IgD-negative memory B cell (primary cell): ENCODE measurements at regions not wholly inside any gene's neighbourhood (a gene's known extent, or its start where the extent isn't known, plus 50 kb on each side); places are given as distances from the start of the nearest gene placed in this dataset.
"Not testable (repeated sequence)": the region's sequence is repeated elsewhere in the genome, so short reads cannot be mapped to it uniquely, and the experiment has no call there.

Source experiments
- H3K27ac Mint-ChIP-seq, 3 donors: one replicate each; pipeline ENCODE4 v1.8.0; 2020 to 2022; ENCODE audit warnings: mild to moderate bottlenecking in 3 of 3, mixed read lengths in 3 of 3, moderate library complexity in 1 of 3
- H3K27me3 Mint-ChIP-seq: one replicate; pipeline ENCODE4 v1.8.0; 2021; ENCODE audit warnings: mixed read lengths
- H3K36me3 Mint-ChIP-seq: one replicate; pipeline ENCODE4 v1.8.0; 2020; ENCODE audit warnings: mild to moderate bottlenecking, mixed read lengths
- H3K4me1 Mint-ChIP-seq, 3 donors: one replicate each; pipeline ENCODE4 v1.8.0; 2020 to 2022; ENCODE audit warnings: mixed read lengths in 3 of 3, mild to moderate bottlenecking in 1 of 3
- H3K4me3 Mint-ChIP-seq, 4 donors: one replicate each; pipeline ENCODE4 v1.8.0; 2020 to 2022; ENCODE audit warnings: mild to moderate bottlenecking in 4 of 4, mixed read lengths in 4 of 4, moderate library complexity in 3 of 4
- H3K9me3 Mint-ChIP-seq, 3 donors: one replicate each; pipeline ENCODE4 v1.8.0; 2020 to 2021; ENCODE audit warnings: mixed read lengths in 3 of 3, mild to moderate bottlenecking in 1 of 3

DNA sequence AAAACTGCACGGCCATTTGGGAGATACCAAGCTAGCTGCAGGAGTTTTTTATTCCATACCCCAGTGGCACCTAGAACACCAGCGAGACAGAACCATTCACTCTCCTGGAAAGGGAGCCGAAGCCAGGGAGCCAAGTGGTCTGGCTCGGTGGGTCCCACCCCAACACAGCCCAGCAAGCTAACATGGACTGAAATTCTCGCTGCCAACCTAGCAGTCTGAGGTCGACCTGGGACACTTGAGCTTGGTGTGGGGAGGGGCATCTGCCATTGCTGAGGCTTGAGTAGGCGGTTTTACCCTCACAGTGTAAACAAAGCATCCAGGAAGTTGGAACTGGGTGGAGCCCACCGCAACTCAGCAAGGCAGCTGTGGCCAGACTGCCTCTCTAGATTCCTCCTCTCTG is 108.9 kb upstream of the CHD1 start:
- Mint-ChIP-seq H3K4me3 (peak overlapping the region; percentile 18 to 85 (median 54)), H3K4me1 (peaks cover 43 to 59% (median 56%) of the 10 kb centered on the region in 3 donors), H3K9me3 (peaks cover 7 to 19% (median 17%) of the 10 kb centered on the region in 3 donors), H3K36me3 (peaks cover 5% of the 10 kb centered on the region), H3K27ac (peak overlapping the region; percentile 46 to 87 (median 57)), H3K27me3 (peaks cover 3% of the 10 kb centered on the region)

DNA sequence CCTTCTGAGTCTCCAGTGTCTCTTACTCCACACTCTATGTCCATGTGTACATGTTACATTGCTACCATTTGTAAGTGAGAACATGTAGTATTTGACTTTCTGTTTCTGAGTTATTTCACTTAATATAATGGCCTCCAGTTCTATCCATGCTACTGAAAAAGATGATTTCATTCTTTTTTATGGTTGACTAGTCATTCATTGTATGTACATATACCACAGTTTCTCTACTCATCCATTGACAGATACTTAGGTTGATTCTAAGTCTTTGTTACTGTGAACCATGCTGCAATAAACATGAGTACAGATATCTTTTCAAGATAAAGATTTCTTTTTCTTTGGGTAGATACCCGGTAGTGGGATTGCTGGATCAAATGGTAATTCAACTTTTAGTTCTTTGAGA is 107.1 kb upstream of the CHD1 start:
- peaks cover 5% of the 10 kb centered on the region for H3K36me3 Mint-ChIP-seq
- peaks cover 47 to 66% (median 63%) of the 10 kb centered on the region in 3 donors for H3K4me1 Mint-ChIP-seq
- H3K4me3 Mint-ChIP-seq, result no peak overlapping the region
- H3K9me3 Mint-ChIP-seq, result peaks cover 3 to 17% (median 10%) of the 10 kb centered on the region in 3 donors
- peak overlapping the region in 1 of 3 donors; percentile 46 for H3K27ac Mint-ChIP-seq
- H3K27me3 Mint-ChIP-seq, result peaks cover 4% of the 10 kb centered on the region

DNA sequence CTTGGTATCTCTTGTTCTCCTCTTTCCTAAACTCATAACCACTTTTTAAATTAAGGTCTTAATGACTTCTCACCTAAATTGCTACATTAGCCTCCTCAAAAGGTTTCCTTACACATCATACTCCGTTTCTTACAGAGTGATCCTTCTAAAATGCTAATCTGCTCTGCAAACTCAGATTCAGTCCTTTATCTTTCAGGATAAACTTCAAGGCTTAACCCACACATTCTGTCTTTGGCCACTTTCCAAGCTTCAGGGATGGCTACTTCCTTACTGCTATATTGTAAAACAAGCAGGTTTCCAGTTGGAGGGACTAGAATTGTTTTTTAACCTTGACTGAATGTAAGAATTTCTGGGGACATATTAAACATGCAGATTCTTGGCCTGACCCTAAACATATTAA is 105.5 kb upstream of the CHD1 start:
- H3K4me1 Mint-ChIP-seq, result peaks cover 55 to 75% (median 69%) of the 10 kb centered on the region in 3 donors
- H3K27ac Mint-ChIP-seq, result peak overlapping the region in 2 of 3 donors; percentile 48 to 83
- H3K4me3 Mint-ChIP-seq, result peak overlapping the region in 1 of 4 donors; percentile 63
- H3K27me3 Mint-ChIP-seq, result peaks cover 4% of the 10 kb centered on the region
- H3K9me3 Mint-ChIP-seq, result peaks cover 0 to 10% (median 3%) of the 10 kb centered on the region in 3 donors
- H3K36me3 Mint-ChIP-seq, result peaks cover 3% of the 10 kb centered on the region

DNA sequence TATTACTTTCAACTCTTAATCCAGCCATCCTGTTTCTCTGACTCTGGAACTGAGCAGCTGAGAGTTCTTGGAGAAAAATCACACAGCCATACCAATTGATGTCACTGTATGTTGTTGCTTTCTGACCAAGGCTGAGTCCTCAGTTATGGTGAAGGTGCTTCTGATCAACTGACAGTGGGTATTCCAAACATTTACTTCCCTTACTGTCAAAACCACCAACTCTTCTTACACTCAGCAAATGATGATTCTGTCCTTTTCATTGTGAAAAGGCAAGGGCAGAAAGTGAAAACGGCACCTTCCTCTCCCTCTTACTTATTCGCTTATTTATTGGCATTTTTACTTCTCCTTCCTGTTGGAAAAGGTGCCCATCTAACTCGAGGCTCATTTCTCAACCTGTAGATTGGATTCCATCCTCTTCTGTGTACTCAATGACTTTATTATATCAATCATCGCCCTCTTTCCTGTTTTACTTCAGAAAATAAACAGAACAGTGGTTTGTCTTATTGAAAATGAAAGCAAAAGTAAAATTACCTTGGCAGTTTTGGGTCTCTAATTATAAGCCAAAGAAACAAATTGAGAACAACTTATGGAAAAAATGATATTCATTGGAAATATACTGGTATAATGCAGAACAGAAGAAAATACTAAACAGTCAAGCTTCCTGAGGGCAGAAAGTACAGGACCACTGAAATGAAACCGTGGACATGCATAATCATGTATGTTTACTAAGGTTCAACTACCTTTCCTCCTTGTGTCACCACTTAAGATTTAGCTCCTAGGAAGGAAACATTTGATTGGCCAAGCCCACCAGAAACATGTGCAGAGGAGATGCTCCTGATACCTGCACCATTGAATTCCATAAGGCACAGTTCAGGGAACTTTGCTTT is 104.5 kb upstream of the CHD1 start:
- no peaks in the 10 kb centered on the region for H3K9me3 Mint-ChIP-seq
- peak overlapping the region; percentile 83 to 95 (median 93) for H3K27ac Mint-ChIP-seq
- peaks cover 4% of the 10 kb centered on the region for H3K27me3 Mint-ChIP-seq
- H3K4me1 Mint-ChIP-seq, result peaks cover 57 to 75% (median 73%) of the 10 kb centered on the region in 3 donors
- H3K36me3 Mint-ChIP-seq, result no peaks in the 10 kb centered on the region
- peak overlapping the region; percentile 76 to 95 (median 84) for H3K4me3 Mint-ChIP-seq

DNA sequence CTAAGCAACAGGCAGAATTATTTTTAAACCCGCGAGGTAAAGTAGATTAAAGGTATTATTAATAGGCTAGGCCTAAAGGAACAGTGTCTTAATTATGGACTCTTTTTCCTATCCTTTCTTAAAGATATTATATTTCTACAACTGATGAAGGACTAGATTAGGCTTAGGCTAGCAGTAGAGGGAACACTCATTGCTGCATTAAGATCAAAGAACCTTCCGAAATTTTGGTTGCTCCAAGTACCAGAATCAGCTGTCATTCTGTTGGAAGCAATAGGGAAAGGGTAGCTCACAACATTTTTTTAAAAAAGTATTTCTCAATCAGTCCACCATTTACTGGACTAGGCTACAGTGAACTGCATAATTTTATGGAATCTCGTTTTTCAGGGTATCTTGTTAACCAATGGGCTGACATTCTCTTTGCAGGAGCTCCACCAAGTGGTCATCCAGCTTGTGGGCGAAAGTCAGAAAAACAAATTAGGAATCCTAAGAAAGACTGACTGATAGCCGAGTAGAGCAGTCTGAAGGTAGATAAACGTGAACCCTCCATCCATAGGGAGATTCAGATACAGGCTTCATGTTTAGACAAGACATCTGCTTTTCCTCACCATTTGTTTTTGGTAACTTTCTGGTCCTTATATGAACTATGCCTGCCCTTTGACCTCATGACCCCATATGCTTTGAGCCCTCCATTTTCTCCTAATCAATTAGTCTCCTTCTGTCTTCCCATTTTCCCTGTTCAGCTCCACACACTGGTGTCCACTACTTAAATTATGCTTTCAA is 103.6 kb upstream of the CHD1 start:
- H3K4me3 Mint-ChIP-seq, result peak overlapping the region; percentile 59 to 95 (median 80)
- no peaks in the 10 kb centered on the region for H3K9me3 Mint-ChIP-seq
- H3K27me3 Mint-ChIP-seq, result peaks cover 4% of the 10 kb centered on the region
- H3K36me3 Mint-ChIP-seq, result no peaks in the 10 kb centered on the region
- peaks cover 60 to 74% (median 72%) of the 10 kb centered on the region in 3 donors for H3K4me1 Mint-ChIP-seq
- peak overlapping the region; percentile 83 to 95 (median 93) for H3K27ac Mint-ChIP-seq

DNA sequence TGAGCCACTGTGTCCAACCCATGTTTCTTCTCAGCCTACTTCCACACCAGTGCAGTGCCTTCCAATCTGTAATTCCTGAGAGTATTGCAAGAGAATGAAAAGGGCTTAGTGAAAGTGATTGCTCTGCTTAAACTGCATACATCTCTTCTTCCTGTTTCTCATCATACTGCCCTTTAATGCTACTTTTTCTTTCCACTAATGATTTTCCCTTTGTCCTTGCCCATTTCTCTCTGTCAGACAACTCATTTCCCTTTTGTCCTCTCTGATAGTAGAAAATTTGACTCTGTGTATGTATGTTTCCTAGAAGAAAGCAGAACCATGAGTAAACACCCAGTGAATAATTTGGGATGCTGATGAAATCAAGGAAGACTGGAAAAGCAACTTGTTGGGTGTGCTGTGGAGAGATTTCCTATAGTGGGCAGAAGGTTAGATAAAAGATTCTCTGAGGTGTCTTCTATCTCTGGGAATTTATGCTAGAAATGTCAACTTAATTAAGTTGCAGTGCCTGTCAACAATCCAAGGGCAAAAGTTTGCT is 102.2 kb upstream of the CHD1 start:
- H3K4me3 Mint-ChIP-seq, result peak overlapping the region in 2 of 4 donors; percentile 6 to 10
- no peaks in the 10 kb centered on the region for H3K36me3 Mint-ChIP-seq
- H3K9me3 Mint-ChIP-seq, result no peaks in the 10 kb centered on the region
- H3K27me3 Mint-ChIP-seq, result peaks cover 4% of the 10 kb centered on the region
- peak overlapping the region in 2 of 3 donors; percentile 6 to 68 for H3K27ac Mint-ChIP-seq
- peaks cover 65 to 75% (median 75%) of the 10 kb centered on the region in 3 donors for H3K4me1 Mint-ChIP-seq

DNA sequence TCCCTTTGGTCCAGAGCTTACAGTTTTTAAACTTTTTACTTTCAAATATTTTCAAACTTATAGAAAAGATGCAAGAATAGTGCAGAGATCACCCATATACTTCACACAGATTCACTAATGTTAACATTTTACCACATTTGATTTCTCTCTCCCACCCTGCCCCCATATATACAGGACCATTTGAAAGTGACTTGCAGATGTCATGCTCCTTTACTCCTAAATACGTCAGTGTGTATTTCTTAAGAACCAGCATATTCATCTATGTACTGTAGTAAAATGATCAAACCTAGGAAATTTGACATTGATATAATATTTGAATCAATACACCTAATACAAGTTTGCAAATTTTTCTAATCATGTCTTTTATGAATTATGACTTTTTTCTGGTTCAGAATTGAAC is 100.4 kb upstream of the CHD1 start:
- peak overlapping the region in 2 of 4 donors; percentile 18 to 57 for H3K4me3 Mint-ChIP-seq
- H3K27me3 Mint-ChIP-seq, result peaks cover 4% of the 10 kb centered on the region
- H3K9me3 Mint-ChIP-seq, result no peaks in the 10 kb centered on the region
- H3K27ac Mint-ChIP-seq, result peak overlapping the region; percentile 1 to 69 (median 32)
- H3K36me3 Mint-ChIP-seq, result no peaks in the 10 kb centered on the region
- peaks cover 63 to 79% (median 68%) of the 10 kb centered on the region in 3 donors for H3K4me1 Mint-ChIP-seq

DNA sequence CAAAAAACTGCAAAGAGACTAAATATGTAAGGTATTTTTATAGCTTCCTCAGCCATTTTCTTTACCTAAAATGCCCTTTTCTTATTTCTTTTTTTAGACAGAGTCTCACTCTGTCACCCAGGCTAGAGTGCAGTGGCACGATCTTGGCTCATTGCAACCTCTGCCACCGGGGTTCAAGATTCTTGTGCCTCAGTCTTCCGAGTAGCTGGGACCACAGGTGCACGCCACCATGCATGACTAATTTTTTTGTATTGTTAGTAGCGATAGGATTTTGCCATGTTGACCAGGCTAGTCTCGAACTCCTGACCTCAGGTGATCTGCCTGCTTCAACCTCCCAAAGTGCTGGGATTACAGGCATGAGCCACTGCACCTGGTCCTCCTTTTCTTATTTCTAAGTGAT is 99.4 kb upstream of the CHD1 start:
- Mint-ChIP-seq H3K27ac (peak overlapping the region; percentile 32 to 91 (median 69)), H3K4me3 (peak overlapping the region; percentile 14 to 82 (median 47)), H3K4me1 (peaks cover 57 to 72% (median 59%) of the 10 kb centered on the region in 3 donors)
- H3K36me3 Mint-ChIP-seq, H3K9me3 Mint-ChIP-seq, H3K27me3 Mint-ChIP-seq: not testable (repeated sequence)

DNA sequence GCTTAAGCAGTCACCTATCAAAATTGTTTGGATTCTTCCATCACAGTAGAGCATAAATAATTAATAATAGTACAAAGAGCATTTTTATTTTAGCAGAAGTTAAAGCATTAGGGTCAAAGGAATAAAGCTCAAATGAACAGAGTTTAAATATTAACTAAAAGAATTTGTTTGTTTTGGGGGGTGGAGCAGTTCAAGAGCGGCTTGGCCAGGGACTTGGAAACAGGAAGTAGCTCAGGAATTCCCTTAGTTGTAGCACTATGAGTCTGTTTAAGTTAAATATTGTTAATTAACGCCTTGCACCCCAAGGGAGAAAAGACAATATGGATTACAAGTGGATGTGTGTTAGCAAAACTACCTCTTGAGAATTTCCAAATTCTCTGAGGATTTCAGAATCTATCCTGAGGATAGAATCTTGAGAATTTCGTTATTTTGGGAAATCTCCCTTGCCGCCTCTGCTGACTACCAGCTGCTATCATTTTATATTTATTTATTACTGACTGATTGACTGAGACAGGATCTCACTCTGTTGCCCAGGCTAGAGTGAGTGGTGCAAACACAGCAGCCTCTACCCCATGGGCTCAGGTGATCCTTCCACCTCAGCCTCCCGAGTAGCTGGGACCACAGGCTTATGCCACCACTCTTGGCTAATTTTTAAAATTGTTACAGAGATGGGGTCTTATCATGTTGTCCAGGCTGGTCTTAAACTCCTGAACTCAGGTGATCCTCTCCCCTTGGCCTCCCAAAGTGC is 96.7 kb upstream of the CHD1 start:
- peak overlapping the region in 2 of 3 donors; percentile 91 to 97 for H3K27ac Mint-ChIP-seq
- no peaks in the 10 kb centered on the region for H3K36me3 Mint-ChIP-seq
- H3K4me3 Mint-ChIP-seq, result peak overlapping the region in 1 of 4 donors; percentile 63
- no peaks in the 10 kb centered on the region for H3K9me3 Mint-ChIP-seq
- no peaks in the 10 kb centered on the region for H3K27me3 Mint-ChIP-seq
- peaks cover 39 to 47% (median 40%) of the 10 kb centered on the region in 3 donors for H3K4me1 Mint-ChIP-seq

DNA sequence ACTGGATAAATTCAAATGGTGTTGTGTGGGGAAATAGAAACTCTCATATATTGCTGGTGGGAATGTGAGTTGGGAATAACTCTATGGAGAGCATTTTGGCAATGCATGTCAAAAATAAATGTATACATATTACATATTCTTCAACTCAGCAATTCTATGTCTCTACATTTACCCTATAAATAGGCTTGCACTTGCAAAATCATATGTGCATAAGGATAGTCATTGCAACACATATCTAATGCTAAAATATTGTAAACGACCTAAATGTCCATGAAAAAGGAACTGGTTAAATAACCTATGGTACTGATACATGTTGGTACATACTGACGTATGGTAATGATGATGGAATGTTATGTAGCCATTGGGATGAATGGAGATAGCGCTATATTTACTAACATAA is 94.5 kb upstream of the CHD1 start:
- no peaks in the 10 kb centered on the region for H3K9me3 Mint-ChIP-seq
- no peak overlapping the region for H3K27ac Mint-ChIP-seq
- H3K4me3 Mint-ChIP-seq, result no peak overlapping the region
- H3K27me3 Mint-ChIP-seq, result no peaks in the 10 kb centered on the region
- H3K4me1 Mint-ChIP-seq, result peaks cover 22 to 36% (median 25%) of the 10 kb centered on the region in 3 donors
- no peaks in the 10 kb centered on the region for H3K36me3 Mint-ChIP-seq

DNA sequence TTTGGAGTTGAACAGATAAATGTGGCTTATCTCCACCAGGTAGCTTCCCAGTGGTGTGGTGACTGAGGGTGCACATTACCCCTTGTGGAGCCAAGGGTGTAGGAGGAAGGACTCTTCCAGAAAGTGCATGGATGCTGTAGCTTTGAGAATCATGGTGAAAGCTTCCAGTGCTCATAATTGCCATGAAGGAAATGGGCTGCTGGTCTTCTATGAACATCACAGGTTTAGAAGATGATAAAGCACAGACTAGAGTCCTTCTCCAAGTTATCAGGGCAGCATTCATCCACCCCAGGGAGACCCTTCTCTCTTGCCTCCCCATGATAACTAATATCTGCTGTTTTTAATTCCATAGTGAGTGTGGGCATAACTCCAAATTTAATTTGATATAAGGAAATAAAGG is 93.4 kb upstream of the CHD1 start:
- no peak overlapping the region for H3K27ac Mint-ChIP-seq
- no peaks in the 10 kb centered on the region for H3K27me3 Mint-ChIP-seq
- H3K4me1 Mint-ChIP-seq, result peaks cover 14 to 27% (median 15%) of the 10 kb centered on the region in 3 donors
- no peaks in the 10 kb centered on the region for H3K9me3 Mint-ChIP-seq
- no peaks in the 10 kb centered on the region for H3K36me3 Mint-ChIP-seq
- no peak overlapping the region for H3K4me3 Mint-ChIP-seq

DNA sequence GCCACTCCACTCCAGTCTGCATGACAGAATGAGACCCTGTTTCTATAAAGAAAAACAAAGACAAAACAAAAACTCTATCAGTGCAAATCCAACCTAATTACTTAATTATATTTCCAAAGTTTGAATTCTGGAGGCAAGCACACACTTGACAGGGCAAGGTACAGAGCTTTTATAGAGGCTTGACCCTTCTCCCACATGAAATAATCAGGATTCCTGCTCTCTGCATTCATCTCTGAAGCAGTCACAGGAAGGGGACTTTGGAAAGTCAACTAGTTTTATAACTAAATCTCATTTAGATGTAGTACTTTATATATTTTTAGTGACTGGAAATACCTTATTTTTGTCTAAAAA is 91.9 kb upstream of the CHD1 start:
- Mint-ChIP-seq H3K4me3 (no peak overlapping the region), H3K36me3 (peaks cover 1% of the 10 kb centered on the region), H3K27me3 (no peaks in the 10 kb centered on the region), H3K9me3 (no peaks in the 10 kb centered on the region), H3K27ac (no peak overlapping the region), H3K4me1 (peaks cover 4 to 16% (median 5%) of the 10 kb centered on the region in 3 donors)

DNA sequence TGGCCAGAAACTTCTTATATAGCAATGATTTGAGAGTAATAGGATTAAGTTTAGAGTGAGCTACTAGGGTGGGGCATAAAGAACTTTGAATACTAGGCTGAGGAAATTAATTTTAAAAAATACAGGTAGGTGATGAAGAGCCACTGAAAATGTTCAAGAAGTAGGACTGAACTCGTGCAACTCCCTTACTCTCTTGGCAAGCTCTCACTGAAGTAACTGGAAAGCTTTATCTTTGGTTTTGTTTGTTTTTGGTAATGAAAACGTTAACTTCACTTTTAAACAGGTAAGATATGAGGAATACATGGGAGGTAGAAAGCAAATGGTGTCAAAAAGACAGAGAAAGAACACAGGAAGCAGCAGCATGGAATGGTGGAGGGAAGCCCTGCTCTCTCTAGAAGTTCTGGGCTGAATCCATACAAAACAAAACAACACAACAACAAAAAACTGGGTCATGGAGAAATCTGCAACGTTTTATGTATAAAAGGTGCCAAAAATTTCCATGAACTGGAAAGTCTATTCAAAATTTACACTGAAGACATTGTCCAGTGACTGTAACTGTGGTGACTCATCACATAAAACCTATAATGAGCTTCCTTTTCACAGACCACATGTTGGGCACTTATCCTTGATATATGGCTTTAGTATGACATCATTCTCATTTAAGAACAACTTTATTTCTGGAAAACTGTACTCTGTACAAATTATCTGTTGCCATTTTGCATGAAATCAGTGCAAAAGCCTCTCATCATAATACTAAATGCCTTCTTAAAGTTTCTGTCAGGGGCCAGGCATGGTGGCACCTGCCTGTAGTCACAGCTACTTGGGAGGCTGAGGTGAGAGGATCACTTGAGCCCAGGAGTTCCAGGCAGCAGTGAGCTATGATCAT is 91.2 kb upstream of the CHD1 start:
- H3K4me1 Mint-ChIP-seq, result peaks cover under 1 to 12% (median 5%) of the 10 kb centered on the region in 3 donors
- no peaks in the 10 kb centered on the region for H3K27me3 Mint-ChIP-seq
- H3K36me3 Mint-ChIP-seq, result peaks cover 1% of the 10 kb centered on the region
- no peaks in the 10 kb centered on the region for H3K9me3 Mint-ChIP-seq
- H3K27ac Mint-ChIP-seq, result no peak overlapping the region
- H3K4me3 Mint-ChIP-seq, result no peak overlapping the region
